ENCODE measurements at regions not wholly inside any gene's neighbourhood (a gene's known extent, or its start where the extent isn't known, plus 50 kb on each side); places are given as distances from the start of the nearest gene placed in this dataset.
A peak's percentile ranks its signal among the peaks of the same experiment; 100 is the strongest.
"Not testable (repeated sequence)": the region's sequence is repeated elsewhere in the genome, so short reads cannot be mapped to it uniquely, and the experiment has no call there.

GRCh38 chr2:190150413-190150812, 87.9 kb upstream of the MSTN start:
- no peak for DNase-seq

GRCh38 chr2:190149908-190150307, 87.4 kb upstream of the MSTN start:
- no peak for DNase-seq

DNA sequence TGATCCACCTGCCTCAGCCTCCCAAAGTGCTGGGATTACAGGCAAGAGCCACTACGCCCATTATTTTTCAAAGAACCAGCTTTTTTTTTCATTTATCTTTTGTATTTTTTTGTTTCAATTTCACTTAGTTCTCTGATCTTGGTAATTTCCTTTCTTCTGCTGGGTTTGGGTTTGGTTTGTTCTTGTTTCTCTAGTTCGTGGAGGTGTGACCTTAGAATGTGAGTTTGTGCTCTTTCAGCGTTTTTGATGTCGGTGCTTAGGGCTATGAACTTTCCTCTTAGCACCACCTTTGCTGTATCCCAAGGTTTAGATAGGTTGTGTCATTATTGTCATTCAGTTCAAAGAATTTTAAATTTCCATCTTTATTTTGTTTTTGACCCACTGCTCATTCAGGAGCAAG, 86.7 kb upstream of the MSTN start:
- DNase-seq: no peak

GRCh38 chr2:190146109-190146508, 83.6 kb upstream of the MSTN start:
- DNase-seq: not testable (repeated sequence)

GRCh38 chr2:190140474-190140873, 77.9 kb upstream of the MSTN start:
- DNase-seq: not testable (repeated sequence)

DNA sequence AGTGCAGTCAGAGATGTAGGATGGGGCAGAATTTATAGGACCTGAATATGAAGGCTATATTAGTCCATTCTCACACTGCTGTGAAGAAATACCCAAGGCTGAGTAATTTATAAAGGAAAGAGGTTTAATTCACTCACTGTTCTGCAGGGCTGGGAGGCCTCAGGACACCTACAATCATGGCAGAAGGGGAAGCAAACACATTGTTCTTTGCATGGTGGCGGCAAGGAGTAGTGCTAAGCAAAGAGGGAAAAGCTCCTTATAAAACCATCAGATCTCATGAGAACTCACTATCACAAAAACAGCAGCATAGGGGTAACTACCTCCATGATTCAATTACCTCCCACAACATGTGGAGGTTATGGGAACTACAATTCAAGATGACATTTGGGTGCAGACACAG, 76.8 kb upstream of the MSTN start:
- no peak for DNase-seq

- DNase-seq: no peak
These were observed 75.5 kb upstream of the MSTN start for GRCh38 chr2:190138032-190138431.

- no peak for DNase-seq
These were observed 75.0 kb upstream of the MSTN start for GRCh38 chr2:190137561-190137960.

- DNase-seq: no peak
These were observed 74.3 kb upstream of the MSTN start for GRCh38 chr2:190136825-190137224.

GRCh38 chr2:190136259-190136658, 73.7 kb upstream of the MSTN start:
- no peak for DNase-seq

DNA sequence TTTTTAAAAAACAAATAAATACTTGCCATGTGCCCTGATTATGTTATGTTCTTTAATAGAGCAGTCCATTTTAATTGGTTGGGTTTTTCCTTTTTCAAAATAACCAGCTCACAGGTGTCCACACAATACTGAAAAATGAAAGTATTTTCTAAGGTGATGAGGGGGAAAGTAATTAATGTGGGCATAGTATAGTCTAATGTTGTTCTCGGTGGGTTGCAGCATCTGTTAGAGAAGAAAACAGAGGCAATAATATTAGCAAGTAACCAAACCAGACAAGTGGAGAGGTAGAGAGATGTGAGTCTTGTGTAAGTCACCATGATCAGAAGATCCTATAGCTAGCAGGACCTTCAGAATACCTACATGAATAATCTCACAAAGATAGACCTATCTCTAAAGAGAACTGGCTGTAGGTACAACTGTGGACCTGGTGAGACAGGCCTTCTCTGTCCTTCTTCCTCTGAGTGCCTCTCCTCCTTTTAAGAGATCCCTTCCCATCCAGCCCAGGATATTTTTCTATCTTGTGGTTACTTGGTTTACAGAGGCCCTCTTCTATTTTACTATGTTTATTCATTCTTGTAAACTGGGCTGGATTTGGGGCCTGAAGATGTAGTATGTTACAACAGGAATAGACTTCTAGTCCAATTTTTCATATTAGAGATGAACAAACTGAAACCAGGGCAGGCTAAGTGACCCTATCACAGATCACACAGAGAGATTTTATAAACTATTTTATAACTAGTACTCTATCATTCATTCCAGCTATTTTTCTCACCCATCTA, 67.1 kb upstream of the MSTN start:
- DNase-seq: no peak

DNA sequence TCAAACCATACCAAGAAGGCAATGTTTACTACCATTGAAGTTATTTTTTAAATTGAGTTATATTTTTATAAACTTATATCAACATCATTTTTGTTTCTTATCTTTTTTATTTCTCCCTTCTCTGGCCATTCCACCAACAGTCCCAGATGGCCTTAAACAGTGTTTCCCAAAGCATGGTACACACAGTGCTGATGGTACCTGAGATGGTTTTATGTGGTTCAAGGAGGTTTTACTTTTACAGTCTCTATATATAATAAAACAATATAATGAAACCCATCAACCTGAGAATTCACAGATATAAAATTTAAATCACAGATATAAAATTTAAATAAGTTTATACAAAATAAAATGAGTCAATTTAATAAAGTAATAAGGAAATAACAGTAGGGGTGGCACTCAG, 65.1 kb upstream of the MSTN start:
- DNase-seq: no peak

DNA sequence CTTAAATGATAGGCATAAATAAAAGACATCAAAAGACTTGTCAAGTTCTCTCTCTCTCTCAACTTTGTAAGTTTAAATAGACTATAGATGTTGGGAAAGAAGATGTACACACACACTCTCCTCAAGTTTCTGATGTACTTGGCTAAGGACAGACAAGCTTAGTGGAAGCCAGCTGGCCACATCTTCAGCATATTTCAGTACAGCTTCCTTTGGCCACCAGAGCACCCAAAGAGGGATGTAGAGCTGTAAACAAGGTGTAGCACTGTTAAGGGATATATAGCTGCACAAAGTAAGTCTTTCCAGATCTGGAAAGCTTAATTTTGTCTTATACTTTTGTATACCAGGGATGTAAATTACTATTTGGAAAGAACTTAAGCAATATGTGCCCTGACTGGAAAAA, 64.3 kb upstream of the MSTN start:
- DNase-seq: no peak

DNA sequence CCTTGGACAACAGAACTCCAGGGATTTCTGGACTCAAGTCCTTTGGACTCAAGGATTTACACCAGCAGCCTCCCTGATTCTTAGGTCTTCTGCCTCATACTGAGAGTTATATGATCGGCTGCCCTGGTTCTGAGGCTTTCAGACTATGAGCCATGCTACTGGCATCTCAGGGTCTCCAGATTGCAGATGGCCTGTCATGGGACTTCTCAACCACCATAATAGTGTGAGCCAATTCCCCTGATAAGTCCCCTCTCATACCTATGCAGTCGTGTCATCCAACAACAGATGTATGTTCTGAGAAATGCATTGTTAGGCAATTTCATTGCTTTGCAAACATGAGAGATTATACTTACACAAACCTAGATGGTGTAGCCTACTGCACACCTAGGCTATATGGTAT, 61.4 kb upstream of the MSTN start:
- no peak for DNase-seq

DNA sequence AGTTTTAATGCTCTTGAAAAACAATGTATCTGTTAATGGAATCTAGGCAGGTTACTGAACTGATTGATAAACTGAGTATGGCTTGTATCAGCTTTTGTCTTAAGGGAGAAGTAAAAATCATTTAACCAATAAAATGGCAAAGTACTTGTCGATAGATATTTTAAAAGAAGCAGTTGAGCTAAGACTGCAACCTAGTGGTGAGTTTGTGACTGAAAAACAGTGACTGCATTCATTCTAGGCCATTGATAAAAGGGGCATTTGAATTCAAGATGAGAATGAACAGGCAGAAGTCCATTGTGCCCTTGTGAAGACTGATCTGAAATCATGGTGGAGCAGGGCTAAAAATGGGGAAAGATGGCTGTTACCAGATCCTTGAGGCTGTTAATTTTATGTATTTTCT, 59.4 kb upstream of the MSTN start:
- no peak for DNase-seq

DNA sequence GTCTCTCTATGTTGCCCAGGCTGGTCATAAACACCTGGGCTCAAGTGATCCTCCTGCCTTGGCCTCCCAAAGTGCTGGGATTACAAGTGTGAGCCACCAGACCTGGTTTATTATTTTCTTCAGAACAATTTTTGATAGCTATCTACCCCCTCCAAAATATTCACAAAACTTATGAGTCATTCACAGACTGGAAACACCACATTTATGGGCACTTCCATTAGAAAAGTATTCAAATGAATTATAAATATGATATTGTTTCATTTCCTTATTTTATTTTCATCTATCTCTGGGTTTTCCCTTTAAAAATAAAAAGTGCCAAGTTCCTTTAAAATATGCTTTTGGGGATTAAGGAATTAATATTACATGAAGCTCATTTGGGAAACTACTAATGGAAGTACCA, 58.8 kb upstream of the MSTN start:
- DNase-seq: no peak

GRCh38 chr2:190119923-190120590, 57.5 kb upstream of the MSTN start:
- DNase-seq: peak; percentile 59

DNA sequence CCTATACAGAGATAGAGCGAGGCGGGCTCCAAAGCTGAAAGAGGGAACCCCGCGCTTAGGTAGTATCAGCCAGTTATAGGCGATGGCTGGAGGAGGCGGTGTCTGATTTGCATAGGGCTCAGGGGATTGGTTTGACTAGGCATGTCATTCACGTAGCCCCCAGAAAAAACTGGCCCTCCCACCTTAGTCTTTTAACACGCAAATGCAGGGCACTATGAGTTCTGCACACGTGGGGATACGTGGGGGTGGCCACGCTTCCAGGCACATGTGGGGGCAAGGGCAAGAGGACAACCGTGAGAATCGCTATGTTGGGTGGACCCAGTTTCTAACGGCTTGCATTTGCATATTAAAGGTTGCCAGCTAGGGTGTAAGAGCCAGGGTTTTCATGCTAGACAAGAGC, 56.7 kb upstream of the MSTN start:
- peak; percentile 65 for DNase-seq

DNA sequence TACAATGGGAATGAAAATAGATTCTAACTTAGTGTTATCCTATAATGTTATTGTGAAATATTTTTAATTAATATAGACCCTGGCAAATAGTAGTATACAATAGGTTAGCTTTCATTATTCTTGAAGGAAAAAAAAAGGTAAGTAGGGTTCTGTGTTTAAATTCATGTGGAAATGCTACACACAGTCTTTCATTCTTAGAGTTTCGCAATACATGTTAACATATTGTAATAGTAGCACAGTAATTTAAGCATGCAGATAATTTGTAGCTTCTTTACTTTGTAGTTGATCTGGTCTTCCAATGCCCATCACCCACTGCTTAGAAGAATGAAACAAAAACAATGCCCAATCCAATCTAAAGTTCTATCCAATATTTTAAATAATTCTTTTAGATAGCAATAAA, 54.8 kb upstream of the MSTN start:
- no peak for DNase-seq

DNA sequence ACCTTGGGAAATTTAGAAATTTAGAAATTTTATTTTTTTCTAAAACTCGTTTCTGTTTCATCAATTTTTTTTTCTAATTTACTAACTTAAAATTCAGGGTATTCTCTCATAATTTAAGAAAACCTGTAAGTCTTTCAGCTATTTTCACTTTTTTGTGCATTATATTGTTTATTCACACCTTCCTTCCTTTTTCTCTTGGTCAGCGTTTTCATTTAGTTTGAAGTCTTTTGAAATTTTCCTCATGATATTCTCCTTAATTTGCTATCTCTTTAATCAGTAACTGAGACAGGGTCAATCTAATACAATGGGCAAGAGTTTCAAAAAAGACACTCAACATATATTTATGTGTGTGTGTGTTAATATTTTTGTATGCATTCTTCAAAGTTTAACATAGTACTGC, 50.5 kb upstream of the MSTN start:
- no peak for DNase-seq
